Bronchial epithelial cell (primary cell): ENCODE measurements at regions not wholly inside any gene's neighbourhood (a gene's known extent, or its start where the extent isn't known, plus 50 kb on each side); places are given as distances from the start of the nearest gene placed in this dataset.

Source experiments
- DNase-seq: peaks from one replicate; pipeline ENCODE4 v3.0.0-alpha.2; 2010; ENCODE audit warnings: low read depth
- FAIRE-seq: peaks from 2 replicates; lab custom pipeline; 2011; peaks lifted over from hg19 to GRCh38; lab: Jason Lieb, UNC
- H3K27me3 ChIP-seq: 2 replicates; pipeline ENCODE4 v1.5.1; 2011; ENCODE audit warnings: low read length; ENCODE audit not compliant: control insufficient read depth, insufficient read depth
- H3K36me3 ChIP-seq: 2 replicates; pipeline ENCODE4 v1.5.1; 2011; ENCODE audit warnings: low read length; ENCODE audit not compliant: control insufficient read depth, insufficient read depth
- H3K4me3 ChIP-seq: 2 replicates; pipeline ENCODE4 v1.5.1; 2011; ENCODE audit warnings: mild to moderate bottlenecking, low read depth, low read length, control low read depth
- CTCF ChIP-seq: IDR thresholded peaks from 2 replicates; pipeline ENCODE4 v1.5.1; 2011; ENCODE audit warnings: mild to moderate bottlenecking, moderate library complexity, low read length, control low read depth, inconsistent platforms; ENCODE audit not compliant: insufficient read depth, severe bottlenecking

GRCh38 chr6:151721671-151722070 lies 85.8 kb upstream of the ESR1 start:
- H3K4me3 ChIP-seq: no peak overlapping the region
- DNase-seq: no peak
- no peaks in the 10 kb centered on the region for H3K27me3 ChIP-seq
- FAIRE-seq: no peak
- no peak for TF ChIP-seq CTCF
- no peaks in the 10 kb centered on the region for H3K36me3 ChIP-seq

GRCh38 chr6:151722342-151722741 lies 85.1 kb upstream of the ESR1 start:
- Histone ChIP-seq H3K36me3 (no peaks in the 10 kb centered on the region), H3K27me3 (no peaks in the 10 kb centered on the region), H3K4me3 (no peak overlapping the region)
- DNase-seq (no peak), FAIRE-seq (no peak)
- TF ChIP-seq CTCF: no peak

- no peak for DNase-seq
- Histone ChIP-seq H3K27me3 (no peaks in the 10 kb centered on the region), H3K4me3 (no peak overlapping the region), H3K36me3 (no peaks in the 10 kb centered on the region)
- TF ChIP-seq CTCF: no peak
- FAIRE-seq: no peak
Measured at GRCh38 chr6:151723152-151723551, 84.3 kb upstream of the ESR1 start.

DNA sequence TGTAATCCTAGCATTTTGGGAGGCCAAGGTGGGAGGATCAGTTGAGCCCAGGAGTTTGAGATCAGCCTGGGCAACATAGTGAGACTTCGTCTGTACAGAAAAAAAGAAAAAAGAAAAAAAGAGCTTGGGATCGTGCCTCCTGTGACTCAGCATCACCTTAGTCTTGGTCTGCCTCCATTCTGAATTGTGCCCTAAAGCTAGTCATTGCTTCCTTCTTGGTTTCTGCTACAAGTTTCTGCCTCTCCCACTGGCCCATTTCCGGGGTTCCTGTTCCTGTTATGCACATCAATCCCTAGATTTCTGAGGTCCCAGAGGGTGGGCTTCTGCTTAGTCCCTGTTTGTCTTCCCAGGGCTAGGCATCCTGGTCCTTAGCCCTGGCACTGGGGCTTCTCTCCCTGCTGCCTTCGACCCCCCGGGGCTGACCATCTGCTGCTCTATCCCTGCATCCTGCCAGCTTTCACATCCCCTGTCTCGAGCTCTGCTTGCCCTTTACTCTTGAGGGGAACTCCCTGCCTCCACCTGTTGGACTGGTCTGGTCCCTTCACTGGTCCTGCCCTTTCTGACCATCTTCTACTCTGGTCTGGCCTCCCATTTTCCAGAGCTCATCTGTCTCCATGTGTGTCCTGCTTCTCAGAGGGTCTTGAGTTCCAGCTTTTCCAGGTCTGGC lies 77.5 kb upstream of the ESR1 start:
- FAIRE-seq (no peak), DNase-seq (peak; percentile 13)
- H3K4me3 ChIP-seq: no peak overlapping the region
- TF ChIP-seq CTCF: no peak
- H3K36me3 ChIP-seq: no peaks in the 10 kb centered on the region
- no peaks in the 10 kb centered on the region for H3K27me3 ChIP-seq

- Histone ChIP-seq H3K27me3 (no peaks in the 10 kb centered on the region), H3K4me3 (no peak overlapping the region), H3K36me3 (no peaks in the 10 kb centered on the region)
- no peak for FAIRE-seq
- no peak for TF ChIP-seq CTCF
- no peak for DNase-seq
Measured at GRCh38 chr6:151730496-151730870, 77.0 kb upstream of the ESR1 start.

- Histone ChIP-seq H3K4me3 (no peak overlapping the region), H3K36me3 (no peaks in the 10 kb centered on the region), H3K27me3 (no peaks in the 10 kb centered on the region)
- FAIRE-seq: no peak
- no peak for TF ChIP-seq CTCF
- DNase-seq: no peak
Measured at GRCh38 chr6:151731313-151731712, 76.2 kb upstream of the ESR1 start.
